ENCODE measurements at regions not wholly inside any gene's neighbourhood (a gene's known extent, or its start where the extent isn't known, plus 50 kb on each side); places are given as distances from the start of the nearest gene placed in this dataset.

GRCh38 chr2:211132573-211132972 is 576.2 kb downstream of the CPS1 start (continued):
- TF ChIP-seq REST (IDR thresholded peaks at IDR 0.05; ENCODE audit: low read depth), result no peak
- TF ChIP-seq ATF3 (IDR thresholded peaks at IDR 0.05), result no peak

GRCh38 chr2:211133766-211134165 is 577.4 kb downstream of the CPS1 start:
- Histone ChIP-seq H3K79me2 (ENCODE audit: insufficient read depth, low read length) (no peaks in the 10 kb centered on the region), H3K4me2 (ENCODE audit: low read length) (no peak overlapping the region), H3K4me1 (ENCODE audit: control insufficient read depth in 1 of 2, insufficient read depth in 2 of 2, low read length in 2 of 2) (no peaks in the 10 kb centered on the region; a peak in 1 of 4 replicates), H3K9me3 (ENCODE audit: control insufficient read depth in 1 of 2, insufficient read depth in 1 of 2, low read depth in 1 of 2, low read length in 2 of 2) (no peaks in the 10 kb centered on the region), H3K4me3 (replicated peaks in 1 of 2; ENCODE audit: low read depth in 1 of 2, low read length in 2 of 2) (no peak overlapping the region), H3K9ac (ENCODE audit: low read length) (no peak overlapping the region), H3K27ac (ENCODE audit: low read depth, low read length) (no peak overlapping the region), H2AFZ (ENCODE audit: low read depth, low read length, poor library complexity, severe bottlenecking) (no peak overlapping the region), H3K9me2 (ENCODE audit: insufficient read depth) (no peaks in the 10 kb centered on the region), H3K27me3 (ENCODE audit: insufficient read depth, low read length) (no peaks in the 10 kb centered on the region), H3K36me3 (ENCODE audit: control insufficient read depth in 1 of 2, insufficient read depth in 2 of 2, low read length in 2 of 2) (no peaks in the 10 kb centered on the region), H4K20me1 (ENCODE audit: insufficient read depth) (no peaks in the 10 kb centered on the region)
- no TSS peak for BruUV-seq (replicated peaks)
- intact Hi-C loops (cut with micrococcal nuclease), result no loop called here
- RAD21 ChIA-PET (ENCODE audit: low non-redundant PET in 1 of 2, low total read pairs in 2 of 2, uncharacterized antibody in 2 of 2, unreplicated experiment in 2 of 2), result no interaction called here
- no peak for ATAC-seq
- TF ChIP-seq ZBTB33 (IDR thresholded peaks at IDR 0.05; ENCODE audit: extremely low read depth, insufficient replicate concordance, low read length), result no peak
- no peak for TF ChIP-seq SIN3A (IDR thresholded peaks at IDR 0.05; ENCODE audit: low read depth)
- no peak for TF ChIP-seq ELF1 (IDR thresholded peaks at IDR 0.05; ENCODE audit: borderline replicate concordance, low read depth)
- no peak for TF ChIP-seq ATF3 (IDR thresholded peaks at IDR 0.05)
- TF ChIP-seq ZNF274 (IDR thresholded peaks at IDR 0.05; ENCODE audit: low read depth, low read length), result no peak
- TF ChIP-seq JUND (IDR thresholded peaks at IDR 0.05), result no peak
- TF ChIP-seq TCF7L2 (IDR thresholded peaks at IDR 0.05; ENCODE audit: borderline replicate concordance, extremely low read depth, insufficient read depth, insufficient read length), result no peak
- TF ChIP-seq FOSL1 (IDR thresholded peaks at IDR 0.05; ENCODE audit: low read depth), result no peak
- TF ChIP-seq MAX (IDR thresholded peaks at IDR 0.05), result no peak
- TF ChIP-seq SRF (IDR thresholded peaks at IDR 0.05; ENCODE audit: low read depth), result no peak
- CTCF ChIA-PET, result no interaction called here
- DNase-seq (ENCODE audit: low read depth, low spot score), result no peak
- POLR2A ChIA-PET, result no interaction called here

Measured in HCT116 (cell line).